Loucy (cell line): ENCODE measurements at regions not wholly inside any gene's neighbourhood (a gene's known extent, or its start where the extent isn't known, plus 50 kb on each side); places are given as distances from the start of the nearest gene placed in this dataset.

Experiments used
- H2AFZ ChIP-seq: fragments of 200-600 bp; sonication (generic); 2 replicates; pipeline ENCODE4 v1.6.0; 2016; ENCODE audit warnings: antibody characterized with exemption, mild to moderate bottlenecking, low read length, moderate library complexity
- H3F3A ChIP-seq: fragments of 200-600 bp; 2 replicates; pipeline ENCODE4 v1.6.0; 2016; ENCODE audit warnings: antibody characterized with exemption, low read depth, mild to moderate bottlenecking
- H3K27me3 ChIP-seq: fragments of 200-600 bp; sonication (generic); 2 replicates; pipeline ENCODE4 v1.6.1; 2014; ENCODE audit warnings: low read length, mild to moderate bottlenecking; ENCODE audit not compliant: insufficient read depth, poor library complexity, severe bottlenecking
- H3K36me3 ChIP-seq: fragments of 200-600 bp; sonication (generic); 2 replicates; pipeline ENCODE4 v1.6.1; 2016; ENCODE audit warnings: low read length; ENCODE audit not compliant: insufficient read depth
- H3K4me1 ChIP-seq: fragments of 200-600 bp; sonication (generic); 2 replicates; pipeline ENCODE4 v1.5.1; 2014; ENCODE audit warnings: low read length, mild to moderate bottlenecking; ENCODE audit not compliant: insufficient read depth, poor library complexity, severe bottlenecking
- H3K4me2 ChIP-seq: fragments of 200-600 bp; sonication (generic); 2 replicates; pipeline ENCODE4 v1.6.0; 2014; ENCODE audit warnings: antibody characterized with exemption, low read length, low read depth, mild to moderate bottlenecking; ENCODE audit not compliant: poor library complexity, severe bottlenecking
- H3K4me3 ChIP-seq: fragments of 200-600 bp; sonication (generic); 2 replicates; pipeline ENCODE4 v1.5.1; 2014; ENCODE audit warnings: low read length, mild to moderate bottlenecking, mixed read lengths; ENCODE audit not compliant: poor library complexity, severe bottlenecking
- H3K79me2 ChIP-seq: fragments of 200-600 bp; sonication (generic); 2 replicates; pipeline ENCODE4 v1.6.1; 2014; ENCODE audit warnings: low read length; ENCODE audit not compliant: insufficient read depth
- H3K9ac ChIP-seq: fragments of 200-600 bp; sonication (generic); 2 replicates; pipeline ENCODE4 v1.6.0; 2014; ENCODE audit warnings: mild to moderate bottlenecking, low read depth, low read length, moderate library complexity; ENCODE audit not compliant: poor library complexity, severe bottlenecking
- H3K9me2 ChIP-seq: fragments of 200-600 bp; sonication (generic); replicated peaks from 2 replicates; pipeline ENCODE4 v1.6.1; 2016; ENCODE audit warnings: low read depth, low read length, mixed read lengths
- H3K9me3 ChIP-seq: fragments of 200-600 bp; sonication (generic); 2 replicates; pipeline ENCODE4 v1.6.1; 2014; ENCODE audit warnings: mild to moderate bottlenecking, antibody characterized with exemption, low read length, low read depth; ENCODE audit not compliant: insufficient read depth
- H4K20me1 ChIP-seq: fragments of 200-600 bp; sonication (generic); 2 replicates; pipeline ENCODE4 v1.6.0; 2014; ENCODE audit warnings: antibody characterized with exemption, low read length, mild to moderate bottlenecking; ENCODE audit not compliant: insufficient read depth, poor library complexity, severe bottlenecking
- EZH2phosphoT487 ChIP-seq: fragments of 200-600 bp; IDR thresholded peaks from 2 replicates; pipeline ENCODE4 v1.6.1; 2018; ENCODE audit warnings: antibody characterized with exemption, mild to moderate bottlenecking, moderate library complexity, borderline replicate concordance
- TF ChIP-seq, protein P1 (sequence below): fragments of 200-600 bp; sonication (generic); conservative IDR thresholded peaks from 2 replicates; pipeline ENCODE4 v1.5.1; 2014; ENCODE audit warnings: mild to moderate bottlenecking, antibody characterized with exemption, low read length

DNA sequence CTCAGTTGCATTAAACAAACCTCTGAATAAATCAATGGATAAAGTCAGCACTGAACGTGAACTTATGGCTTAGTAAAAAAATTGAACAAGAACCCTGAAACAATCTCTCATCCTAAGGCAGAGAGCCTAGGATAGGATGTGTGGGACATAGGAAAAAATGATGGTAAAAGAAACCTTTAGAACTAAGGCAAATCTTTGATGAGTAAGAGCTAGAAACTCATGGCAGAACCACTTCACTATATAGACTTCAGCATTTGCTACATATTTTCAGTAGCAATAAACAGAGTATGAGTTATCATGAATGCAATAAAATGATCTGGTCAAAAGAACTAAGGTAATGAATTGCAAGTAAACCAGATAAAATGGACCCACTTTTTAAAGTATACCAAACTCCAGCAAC is 725.8 kb upstream of the DPPA4 start:
- Histone ChIP-seq H3K9me3 (no peaks in the 10 kb centered on the region), H3K36me3 (no peaks in the 10 kb centered on the region), H2AFZ (no peak overlapping the region), H3K9ac (no peak overlapping the region), H4K20me1 (no peaks in the 10 kb centered on the region), H3F3A (no peaks in the 10 kb centered on the region), H3K79me2 (no peaks in the 10 kb centered on the region), H3K4me3 (no peak overlapping the region), H3K4me1 (no peaks in the 10 kb centered on the region), H3K4me2 (no peak overlapping the region), H3K9me2 (no peaks in the 10 kb centered on the region), H3K27me3 (no peaks in the 10 kb centered on the region)
- TF ChIP-seq, protein P1, sequence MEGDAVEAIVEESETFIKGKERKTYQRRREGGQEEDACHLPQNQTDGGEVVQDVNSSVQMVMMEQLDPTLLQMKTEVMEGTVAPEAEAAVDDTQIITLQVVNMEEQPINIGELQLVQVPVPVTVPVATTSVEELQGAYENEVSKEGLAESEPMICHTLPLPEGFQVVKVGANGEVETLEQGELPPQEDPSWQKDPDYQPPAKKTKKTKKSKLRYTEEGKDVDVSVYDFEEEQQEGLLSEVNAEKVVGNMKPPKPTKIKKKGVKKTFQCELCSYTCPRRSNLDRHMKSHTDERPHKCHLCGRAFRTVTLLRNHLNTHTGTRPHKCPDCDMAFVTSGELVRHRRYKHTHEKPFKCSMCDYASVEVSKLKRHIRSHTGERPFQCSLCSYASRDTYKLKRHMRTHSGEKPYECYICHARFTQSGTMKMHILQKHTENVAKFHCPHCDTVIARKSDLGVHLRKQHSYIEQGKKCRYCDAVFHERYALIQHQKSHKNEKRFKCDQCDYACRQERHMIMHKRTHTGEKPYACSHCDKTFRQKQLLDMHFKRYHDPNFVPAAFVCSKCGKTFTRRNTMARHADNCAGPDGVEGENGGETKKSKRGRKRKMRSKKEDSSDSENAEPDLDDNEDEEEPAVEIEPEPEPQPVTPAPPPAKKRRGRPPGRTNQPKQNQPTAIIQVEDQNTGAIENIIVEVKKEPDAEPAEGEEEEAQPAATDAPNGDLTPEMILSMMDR, result no peak
- no peak for TF ChIP-seq EZH2phosphoT487

DNA sequence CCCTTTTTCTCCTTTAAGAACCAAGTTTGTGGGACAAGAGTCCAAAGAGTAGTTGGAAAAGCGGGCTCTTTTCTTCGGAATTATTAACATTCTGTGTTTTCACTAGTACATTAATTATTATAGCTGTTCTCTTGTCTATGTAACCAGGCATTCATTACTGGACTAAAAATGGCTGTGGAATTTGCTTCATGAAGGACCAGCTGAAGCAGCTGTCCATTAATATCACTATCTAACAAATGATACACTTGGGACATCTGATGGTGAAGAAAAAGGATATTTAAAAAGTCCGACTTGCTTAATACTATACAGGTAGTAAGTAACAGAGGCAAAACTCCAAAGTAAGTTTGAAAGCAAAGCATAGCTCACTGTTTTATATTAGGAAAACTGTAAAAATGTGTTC is 728.9 kb upstream of the DPPA4 start:
- H3K9me3 ChIP-seq, result no peaks in the 10 kb centered on the region
- H3K9ac ChIP-seq, result no peak overlapping the region
- H3F3A ChIP-seq, result no peaks in the 10 kb centered on the region
- no peaks in the 10 kb centered on the region for H4K20me1 ChIP-seq
- no peak overlapping the region for H3K4me2 ChIP-seq
- H3K4me1 ChIP-seq, result no peaks in the 10 kb centered on the region
- no peak for TF ChIP-seq EZH2phosphoT487
- TF ChIP-seq, protein P1, result no peak
- H3K36me3 ChIP-seq, result no peaks in the 10 kb centered on the region
- H3K79me2 ChIP-seq, result no peaks in the 10 kb centered on the region
- no peaks in the 10 kb centered on the region for H3K9me2 ChIP-seq
- H3K27me3 ChIP-seq, result no peaks in the 10 kb centered on the region
- no peak overlapping the region for H3K4me3 ChIP-seq
- no peak overlapping the region for H2AFZ ChIP-seq

DNA sequence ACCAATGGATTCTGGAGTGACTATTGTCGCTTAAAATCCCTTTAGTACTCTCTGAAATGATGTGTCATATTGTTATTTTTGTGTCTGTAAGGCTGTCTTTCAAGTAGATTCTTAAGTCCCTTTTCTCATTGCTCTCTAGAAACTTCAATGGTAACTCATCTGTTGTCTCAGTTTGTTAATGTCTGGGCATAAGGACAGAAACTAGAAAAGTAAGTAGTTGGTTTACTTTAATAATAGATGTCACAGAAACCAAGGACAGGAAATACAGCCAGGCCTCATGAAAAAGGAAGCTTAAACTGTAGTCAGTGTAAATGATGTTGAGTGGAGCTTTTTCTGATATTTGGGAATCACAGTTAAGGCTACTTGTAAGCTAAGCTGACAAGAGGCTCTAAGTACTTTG is 730.2 kb upstream of the DPPA4 start:
- no peaks in the 10 kb centered on the region for H3K4me1 ChIP-seq
- H3K9me2 ChIP-seq, result no peaks in the 10 kb centered on the region
- no peaks in the 10 kb centered on the region for H3K9me3 ChIP-seq
- H3K9ac ChIP-seq, result no peak overlapping the region
- no peaks in the 10 kb centered on the region for H3F3A ChIP-seq
- no peak overlapping the region for H3K4me2 ChIP-seq
- H3K27me3 ChIP-seq, result no peaks in the 10 kb centered on the region
- no peak overlapping the region for H3K4me3 ChIP-seq
- H2AFZ ChIP-seq, result no peak overlapping the region
- TF ChIP-seq, protein P1, result no peak
- no peak for TF ChIP-seq EZH2phosphoT487
- H4K20me1 ChIP-seq, result no peaks in the 10 kb centered on the region
- H3K36me3 ChIP-seq, result no peaks in the 10 kb centered on the region
- H3K79me2 ChIP-seq, result no peaks in the 10 kb centered on the region
